ENCODE measurements at regions not wholly inside any gene's neighbourhood (a gene's known extent, or its start where the extent isn't known, plus 50 kb on each side); places are given as distances from the start of the nearest gene placed in this dataset.

GRCh38 chr1:87568911-87569310 is 240.2 kb downstream of the LMO4 start:
- no peak overlapping the region for H3K4me3 ChIP-seq (ENCODE audit: low read depth, low read length, poor library complexity, severe bottlenecking)
- no peaks in the 10 kb centered on the region for H3K4me1 ChIP-seq (ENCODE audit: insufficient read depth, low read length, severe bottlenecking)
- TF ChIP-seq, protein P1, sequence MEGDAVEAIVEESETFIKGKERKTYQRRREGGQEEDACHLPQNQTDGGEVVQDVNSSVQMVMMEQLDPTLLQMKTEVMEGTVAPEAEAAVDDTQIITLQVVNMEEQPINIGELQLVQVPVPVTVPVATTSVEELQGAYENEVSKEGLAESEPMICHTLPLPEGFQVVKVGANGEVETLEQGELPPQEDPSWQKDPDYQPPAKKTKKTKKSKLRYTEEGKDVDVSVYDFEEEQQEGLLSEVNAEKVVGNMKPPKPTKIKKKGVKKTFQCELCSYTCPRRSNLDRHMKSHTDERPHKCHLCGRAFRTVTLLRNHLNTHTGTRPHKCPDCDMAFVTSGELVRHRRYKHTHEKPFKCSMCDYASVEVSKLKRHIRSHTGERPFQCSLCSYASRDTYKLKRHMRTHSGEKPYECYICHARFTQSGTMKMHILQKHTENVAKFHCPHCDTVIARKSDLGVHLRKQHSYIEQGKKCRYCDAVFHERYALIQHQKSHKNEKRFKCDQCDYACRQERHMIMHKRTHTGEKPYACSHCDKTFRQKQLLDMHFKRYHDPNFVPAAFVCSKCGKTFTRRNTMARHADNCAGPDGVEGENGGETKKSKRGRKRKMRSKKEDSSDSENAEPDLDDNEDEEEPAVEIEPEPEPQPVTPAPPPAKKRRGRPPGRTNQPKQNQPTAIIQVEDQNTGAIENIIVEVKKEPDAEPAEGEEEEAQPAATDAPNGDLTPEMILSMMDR (IDR thresholded peaks at IDR 0.05; ENCODE audit: low read length) = no peak
- no peak for TF ChIP-seq EZH2 (IDR thresholded peaks at IDR 0.05; ENCODE audit: borderline replicate concordance, low read length)
- H3K9me3 ChIP-seq (ENCODE audit: low read length) = no peaks in the 10 kb centered on the region
- no peaks in the 10 kb centered on the region for H3K27me3 ChIP-seq (ENCODE audit: insufficient read depth, low read length)
- no peaks in the 10 kb centered on the region for H3F3A ChIP-seq (ENCODE audit: insufficient read depth, low read length)
- H3K79me2 ChIP-seq (ENCODE audit: insufficient read depth, low read length) = no peaks in the 10 kb centered on the region
- H3K9ac ChIP-seq (ENCODE audit: low read length) = no peak overlapping the region
- H3K9me2 ChIP-seq (ENCODE audit: low read depth, low read length) = no peaks in the 10 kb centered on the region
- no peaks in the 10 kb centered on the region for H4K20me1 ChIP-seq (ENCODE audit: insufficient read depth, low read length)
- H3K27ac ChIP-seq (ENCODE audit: low read depth, low read length, poor library complexity, severe bottlenecking) = no peak overlapping the region
- H3K36me3 ChIP-seq (ENCODE audit: insufficient read depth, low read length) = no peaks in the 10 kb centered on the region
- H2AFZ ChIP-seq (ENCODE audit: low read length) = no peak overlapping the region
- H3K4me2 ChIP-seq (ENCODE audit: low read length) = no peak overlapping the region

GRCh38 chr1:87572008-87572407 is 243.3 kb downstream of the LMO4 start:
- Histone ChIP-seq H3K4me1 (ENCODE audit: insufficient read depth, low read length, severe bottlenecking) (no peaks in the 10 kb centered on the region), H3K27me3 (ENCODE audit: insufficient read depth, low read length) (no peaks in the 10 kb centered on the region), H3K9me3 (ENCODE audit: low read length) (no peaks in the 10 kb centered on the region), H3F3A (ENCODE audit: insufficient read depth, low read length) (no peaks in the 10 kb centered on the region), H3K9me2 (ENCODE audit: low read depth, low read length) (no peaks in the 10 kb centered on the region), H3K4me2 (ENCODE audit: low read length) (no peak overlapping the region), H4K20me1 (ENCODE audit: insufficient read depth, low read length) (no peaks in the 10 kb centered on the region), H3K79me2 (ENCODE audit: insufficient read depth, low read length) (no peaks in the 10 kb centered on the region), H3K4me3 (ENCODE audit: low read depth, low read length, poor library complexity, severe bottlenecking) (no peak overlapping the region), H3K9ac (ENCODE audit: low read length) (no peak overlapping the region), H3K36me3 (ENCODE audit: insufficient read depth, low read length) (no peaks in the 10 kb centered on the region), H3K27ac (ENCODE audit: low read depth, low read length, poor library complexity, severe bottlenecking) (no peak overlapping the region), H2AFZ (ENCODE audit: low read length) (no peak overlapping the region)
- no peak for TF ChIP-seq EZH2 (IDR thresholded peaks at IDR 0.05; ENCODE audit: borderline replicate concordance, low read length)
- TF ChIP-seq, protein P1 (IDR thresholded peaks at IDR 0.05; ENCODE audit: low read length) = no peak

GRCh38 chr1:87572891-87573290 is 244.2 kb downstream of the LMO4 start:
- H3F3A ChIP-seq (ENCODE audit: insufficient read depth, low read length) = no peaks in the 10 kb centered on the region
- H4K20me1 ChIP-seq (ENCODE audit: insufficient read depth, low read length) = no peaks in the 10 kb centered on the region
- H3K4me3 ChIP-seq (ENCODE audit: low read depth, low read length, poor library complexity, severe bottlenecking) = no peak overlapping the region
- no peaks in the 10 kb centered on the region for H3K9me3 ChIP-seq (ENCODE audit: low read length)
- H3K9me2 ChIP-seq (ENCODE audit: low read depth, low read length) = no peaks in the 10 kb centered on the region
- H3K9ac ChIP-seq (ENCODE audit: low read length) = no peak overlapping the region
- no peak for TF ChIP-seq EZH2 (IDR thresholded peaks at IDR 0.05; ENCODE audit: borderline replicate concordance, low read length)
- TF ChIP-seq, protein P1 (IDR thresholded peaks at IDR 0.05; ENCODE audit: low read length) = no peak
- no peaks in the 10 kb centered on the region for H3K4me1 ChIP-seq (ENCODE audit: insufficient read depth, low read length, severe bottlenecking)
- no peak overlapping the region for H3K4me2 ChIP-seq (ENCODE audit: low read length)
- H3K27ac ChIP-seq (ENCODE audit: low read depth, low read length, poor library complexity, severe bottlenecking) = no peak overlapping the region
- no peaks in the 10 kb centered on the region for H3K79me2 ChIP-seq (ENCODE audit: insufficient read depth, low read length)
- no peaks in the 10 kb centered on the region for H3K27me3 ChIP-seq (ENCODE audit: insufficient read depth, low read length)
- H2AFZ ChIP-seq (ENCODE audit: low read length) = no peak overlapping the region
- H3K36me3 ChIP-seq (ENCODE audit: insufficient read depth, low read length) = no peaks in the 10 kb centered on the region

Measured in OCI-LY1 (cell line).